ENCODE measurements at regions not wholly inside any gene's neighbourhood (a gene's known extent, or its start where the extent isn't known, plus 50 kb on each side); places are given as distances from the start of the nearest gene placed in this dataset.

DNA sequence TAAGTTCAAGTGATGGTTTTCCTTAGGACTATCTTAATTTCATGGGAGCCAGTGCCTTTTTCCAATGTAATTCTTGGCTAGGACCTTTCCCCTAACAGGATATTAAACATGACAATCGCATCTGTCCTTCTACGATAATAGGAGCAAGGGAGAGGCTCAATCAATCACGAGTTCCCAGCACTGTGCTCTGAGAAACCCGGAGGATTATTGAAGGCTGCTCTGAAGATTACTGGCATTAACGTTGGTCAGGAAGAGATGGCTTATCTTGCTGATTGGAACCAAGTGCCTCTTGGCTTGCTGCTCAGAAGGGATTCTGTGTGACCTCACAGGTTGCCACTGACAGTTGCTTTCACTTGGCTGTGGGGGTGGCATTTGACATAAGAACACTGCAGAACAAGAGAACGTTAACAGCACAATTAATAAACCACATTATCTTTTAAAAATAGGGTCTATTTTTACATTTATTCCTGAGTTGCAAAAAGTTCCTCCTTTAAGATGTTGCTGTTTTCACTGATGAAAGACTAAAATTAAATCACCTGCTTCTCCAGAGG, 252.1 kb upstream of the TAC1 start:
- no peak overlapping the region for H3K4me3 ChIP-seq
- no peaks in the 10 kb centered on the region for H3K36me3 ChIP-seq
- H3K27me3 ChIP-seq: peaks cover 0 to 4% (median 0%) of the 10 kb centered on the region in 7 donors
- no peaks in the 10 kb centered on the region for H3K9me3 ChIP-seq
- TF ChIP-seq CTCF (IDR thresholded peaks at IDR 0.05): no peak
- no peaks in the 10 kb centered on the region for H3K4me1 ChIP-seq
- DNase-seq: no peak
- no peak for ATAC-seq
- H3K27ac ChIP-seq: no peak overlapping the region
- intact Hi-C loops (cut with DNase I): no loop called here
- WGBS, 2 donors: 21 to 22% methylated on average over 6 of the region's 6 CpGs

- no peaks in the 10 kb centered on the region for H3K36me3 ChIP-seq
- no peak overlapping the region for H3K27ac ChIP-seq
- H3K4me3 ChIP-seq: no peak overlapping the region
- no peak for DNase-seq
- ATAC-seq: no peak
- no peaks in the 10 kb centered on the region for H3K9me3 ChIP-seq
- WGBS, 2 donors: 29 to 30% methylated on average over 3 of the region's 3 CpGs
- H3K4me1 ChIP-seq: no peaks in the 10 kb centered on the region
- intact Hi-C loops (cut with DNase I): no loop called here
- peaks cover 0 to 4% (median 0%) of the 10 kb centered on the region in 7 donors for H3K27me3 ChIP-seq
- TF ChIP-seq CTCF (IDR thresholded peaks at IDR 0.05): no peak
Measured at GRCh38 chr7:97480772-97481390, 251.0 kb upstream of the TAC1 start.

DNA sequence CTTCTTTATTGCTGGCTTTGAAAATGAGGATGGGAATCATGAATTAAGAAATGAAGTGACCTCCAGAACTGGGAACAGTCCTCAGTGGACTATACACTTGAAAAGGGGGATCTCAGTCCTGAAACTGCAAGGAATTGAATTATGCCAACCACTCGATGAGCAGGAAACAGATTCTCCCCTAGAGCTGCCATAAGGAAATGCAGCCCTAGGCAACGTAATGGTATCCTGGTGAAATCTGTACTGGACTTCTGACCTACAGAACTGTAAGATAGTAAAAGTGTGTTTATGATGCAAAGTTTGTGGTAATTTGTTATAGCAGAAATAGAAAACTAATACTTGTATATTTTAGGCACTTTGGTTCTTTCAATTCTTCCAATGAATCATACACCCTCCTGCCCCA, 236.4 kb upstream of the TAC1 start:
- Histone ChIP-seq H3K4me1 (no peaks in the 10 kb centered on the region), H3K36me3 (no peaks in the 10 kb centered on the region), H3K4me3 (no peak overlapping the region), H3K27ac (no peak overlapping the region), H3K27me3 (peaks cover 0 to 4% (median 0%) of the 10 kb centered on the region in 7 donors), H3K9me3 (peaks cover 0 to 3% (median 0%) of the 10 kb centered on the region in 11 donors)
- DNase-seq (no peak), ATAC-seq (no peak)
- intact Hi-C loops (cut with DNase I): loop anchor here in 2 of 10 donors (10.0 kb wide), 1 partner anchor 339 kb away; no protein-coding TSS in a partner anchor
- WGBS, 2 donors: 59 to 74% methylated on average over 2 of the region's 2 CpGs
- no peak for TF ChIP-seq CTCF (IDR thresholded peaks at IDR 0.05)

DNA sequence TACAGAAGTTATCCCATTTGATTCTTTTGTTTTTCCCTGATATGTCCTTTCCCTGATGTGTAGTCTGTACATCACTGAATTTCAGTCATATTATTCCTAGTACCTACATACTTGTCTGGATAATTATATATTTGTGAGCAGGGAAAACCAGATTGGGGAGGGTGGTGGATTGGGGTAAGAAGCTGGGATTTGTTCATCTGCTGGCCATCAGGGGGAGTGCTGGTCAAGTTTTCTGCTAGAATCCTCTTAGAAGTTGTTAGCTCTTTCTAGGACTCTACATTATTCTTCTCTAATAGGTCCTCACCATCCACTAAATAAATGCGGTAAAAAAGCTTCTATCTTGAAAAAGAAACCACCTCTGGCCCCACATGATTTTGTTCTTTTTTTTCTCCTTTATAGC, 232.7 kb upstream of the TAC1 start:
- whole genome bisulfite sequencing, 2 donors: 55 to 59% methylated on average over 1 of the region's 1 CpG
- Histone ChIP-seq H3K4me3 (no peak overlapping the region), H3K9me3 (peaks cover 0 to 1% (median 0%) of the 10 kb centered on the region in 11 donors), H3K27ac (no peak overlapping the region), H3K4me1 (no peaks in the 10 kb centered on the region), H3K36me3 (no peaks in the 10 kb centered on the region), H3K27me3 (no peaks in the 10 kb centered on the region)
- no peak for ATAC-seq
- DNase-seq: no peak
- intact Hi-C loops (cut with DNase I): loop anchor here in 2 of 10 donors (10.0 kb wide), 1 partner anchor 336 kb away; no protein-coding TSS in a partner anchor
- peak in 7 of 9 donors; percentile 30 to 55 (median 38) for TF ChIP-seq CTCF (IDR thresholded peaks at IDR 0.05)
